GM19468 (cell line): ENCODE measurements at regions not wholly inside any gene's neighbourhood (a gene's known extent, or its start where the extent isn't known, plus 50 kb on each side); places are given as distances from the start of the nearest gene placed in this dataset.

ENCODE experiments used
- ATAC-seq: cut with Tn5 transposase; IDR thresholded peaks from one replicate; pipeline ENCODE4 v1.9.1; 2021; ENCODE audit warnings: mild to moderate bottlenecking, moderate library complexity, moderate number of reproducible peaks; ENCODE audit not compliant: unreplicated experiment; ENCODE audit errors: extremely low read depth

GRCh38 chr4:36915717-36916116, 328.8 kb upstream of the NWD2 start:
- no peak for ATAC-seq

- no peak for ATAC-seq
Measured at GRCh38 chr4:36917413-36917812, 327.1 kb upstream of the NWD2 start.

DNA sequence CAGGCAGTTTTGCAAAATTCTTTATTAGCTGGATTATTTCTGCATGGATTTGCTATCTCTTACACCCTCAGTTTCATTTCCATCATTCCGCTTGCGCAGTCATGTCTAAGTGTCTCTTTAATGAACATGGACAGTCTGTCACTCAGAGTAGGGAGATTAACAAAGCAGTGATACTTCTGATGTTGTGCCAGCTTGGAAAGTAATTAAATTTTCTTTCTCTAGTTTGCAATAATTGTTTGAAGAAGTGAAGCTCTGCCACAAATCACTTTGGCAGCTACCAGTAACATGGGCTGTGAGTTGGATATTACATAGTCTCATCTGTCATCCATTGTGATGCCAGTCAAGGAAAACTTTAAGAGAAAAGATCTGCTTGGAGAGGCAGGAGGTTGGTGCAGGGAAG, 324.8 kb upstream of the NWD2 start:
- no peak for ATAC-seq

- no peak for ATAC-seq
Measured at GRCh38 chr4:36921476-36922216, 322.9 kb upstream of the NWD2 start.

DNA sequence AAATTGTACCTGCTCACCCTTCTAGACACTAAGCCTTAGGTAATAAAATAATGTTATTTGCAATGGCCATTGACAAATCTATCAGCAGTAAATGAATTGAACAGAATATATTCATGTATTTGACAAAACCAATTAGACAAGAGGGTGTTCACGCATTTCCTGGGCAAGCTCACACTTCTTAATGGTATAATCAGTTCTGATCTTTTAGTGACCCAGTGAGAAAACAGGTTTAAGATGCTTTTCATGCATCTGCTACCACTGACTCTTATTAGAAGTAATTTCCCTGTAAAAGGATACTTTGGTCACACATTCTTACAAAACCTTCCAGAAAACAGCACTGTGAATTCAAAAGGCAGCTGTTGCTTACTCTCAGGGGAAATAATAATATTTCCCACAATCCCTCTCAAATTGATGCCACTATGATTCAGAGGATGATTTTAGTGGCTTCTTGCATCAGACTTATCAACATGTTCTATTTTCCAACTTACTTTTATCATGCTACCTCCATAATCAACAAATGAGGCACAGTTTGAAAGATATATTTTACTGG, 313.9 kb upstream of the NWD2 start:
- ATAC-seq, result no peak

GRCh38 chr4:36944232-36944631, 300.3 kb upstream of the NWD2 start:
- no peak for ATAC-seq

- ATAC-seq, result no peak
Measured at GRCh38 chr4:36961420-36961819, 283.1 kb upstream of the NWD2 start.

- ATAC-seq, result no peak
Measured at GRCh38 chr4:36966756-36967460, 277.6 kb upstream of the NWD2 start.

- ATAC-seq, result no peak
Measured at GRCh38 chr4:36979533-36979932, 265.0 kb upstream of the NWD2 start.

- ATAC-seq, result no peak
Measured at GRCh38 chr4:36990128-36990872, 254.2 kb upstream of the NWD2 start.

DNA sequence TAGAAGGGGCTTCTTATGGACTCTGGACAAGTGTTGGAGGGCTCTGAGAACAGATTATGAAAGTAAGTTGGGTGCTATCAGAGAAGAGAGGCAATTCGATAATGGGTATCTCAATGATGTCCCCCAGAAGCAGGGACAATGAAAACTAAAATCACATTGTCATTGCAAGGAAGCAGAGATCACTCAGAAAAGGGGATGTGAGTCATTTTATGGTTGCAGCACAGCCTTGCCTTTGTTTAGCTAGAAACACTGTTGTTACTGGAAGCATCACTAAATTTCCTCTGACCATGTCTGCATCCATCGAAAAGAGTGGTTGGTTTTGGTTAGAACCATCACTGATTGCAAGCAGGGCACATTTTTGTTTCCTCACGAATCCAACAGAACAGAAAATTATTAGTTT, 246.8 kb upstream of the NWD2 start:
- ATAC-seq, result no peak

GRCh38 chr4:37000281-37000680, 244.3 kb upstream of the NWD2 start:
- ATAC-seq, result no peak

DNA sequence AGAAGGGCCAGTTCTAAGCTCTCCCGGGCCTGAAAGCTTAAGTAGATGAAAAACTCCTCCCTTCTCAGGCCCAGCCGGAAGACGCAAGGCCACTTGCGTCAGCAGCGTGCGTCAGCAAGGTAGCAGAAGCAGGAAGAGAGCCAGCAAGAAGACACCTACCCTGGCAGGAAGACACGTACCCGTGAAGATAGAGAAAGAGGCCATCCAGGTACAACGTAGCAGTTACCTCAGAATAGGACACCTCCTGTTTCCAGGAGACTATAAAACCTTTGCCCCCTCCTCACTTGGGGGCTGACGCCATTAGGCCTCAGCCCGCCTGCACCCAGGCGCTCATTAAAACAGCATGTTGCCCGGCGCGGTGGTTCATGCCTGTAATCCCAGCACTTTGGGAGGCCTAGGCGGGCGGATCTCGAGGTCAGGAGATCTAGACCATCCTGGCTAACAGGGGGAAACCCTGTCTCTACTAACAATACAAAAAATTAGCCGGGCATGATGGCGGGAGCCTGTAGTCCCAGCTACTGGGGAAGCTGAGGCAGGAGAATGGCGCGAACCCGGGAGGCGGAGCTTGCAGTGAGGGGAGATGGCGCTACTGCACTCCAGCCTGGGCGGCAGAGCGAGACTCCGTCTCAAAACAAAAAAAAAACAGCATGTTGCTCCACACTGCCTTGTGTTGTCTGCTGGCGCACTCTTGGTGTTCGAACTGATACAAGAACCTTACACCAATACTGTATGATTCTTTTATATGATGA, 242.7 kb upstream of the NWD2 start:
- ATAC-seq, result no peak

DNA sequence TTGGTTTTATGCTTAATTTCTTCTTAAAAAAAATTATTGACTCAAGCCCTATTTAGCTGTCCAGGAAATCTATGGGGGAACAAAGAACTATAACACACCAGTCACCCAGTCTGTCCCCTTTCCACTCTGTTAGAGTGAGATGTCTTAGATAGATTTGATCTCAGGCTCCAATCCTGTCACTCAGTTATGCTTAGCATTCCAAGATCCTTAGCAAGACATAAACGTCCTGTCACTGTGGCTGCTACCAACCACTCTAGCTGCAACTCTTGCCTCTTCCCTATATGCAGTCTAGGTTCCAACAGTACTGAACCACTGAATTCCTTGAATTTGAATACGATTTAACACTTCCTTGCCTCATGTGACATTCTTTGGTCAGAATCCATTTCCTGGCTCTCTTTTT, 241.9 kb upstream of the NWD2 start:
- ATAC-seq, result no peak

DNA sequence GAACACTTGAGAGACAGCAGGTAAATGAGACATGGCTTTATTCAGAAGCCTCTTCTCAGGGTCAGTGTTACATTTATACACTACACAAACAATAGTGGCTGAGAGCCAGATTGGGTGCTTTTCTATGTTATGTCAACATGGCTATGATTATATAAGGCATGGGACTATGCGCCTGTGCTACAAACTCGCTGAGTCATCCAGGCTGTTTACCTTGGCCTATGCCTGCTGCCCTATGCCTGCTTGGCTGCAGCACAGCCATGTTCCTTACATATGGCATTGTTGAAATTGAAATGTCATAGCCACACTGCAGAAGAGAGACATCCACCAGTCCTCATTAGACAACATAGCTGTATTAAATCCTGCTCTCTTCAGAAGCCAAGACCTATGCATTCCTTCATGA, 236.3 kb upstream of the NWD2 start:
- no peak for ATAC-seq

GRCh38 chr4:37014584-37014983, 230.0 kb upstream of the NWD2 start:
- no peak for ATAC-seq

GRCh38 chr4:37015391-37015790, 229.2 kb upstream of the NWD2 start:
- no peak for ATAC-seq

DNA sequence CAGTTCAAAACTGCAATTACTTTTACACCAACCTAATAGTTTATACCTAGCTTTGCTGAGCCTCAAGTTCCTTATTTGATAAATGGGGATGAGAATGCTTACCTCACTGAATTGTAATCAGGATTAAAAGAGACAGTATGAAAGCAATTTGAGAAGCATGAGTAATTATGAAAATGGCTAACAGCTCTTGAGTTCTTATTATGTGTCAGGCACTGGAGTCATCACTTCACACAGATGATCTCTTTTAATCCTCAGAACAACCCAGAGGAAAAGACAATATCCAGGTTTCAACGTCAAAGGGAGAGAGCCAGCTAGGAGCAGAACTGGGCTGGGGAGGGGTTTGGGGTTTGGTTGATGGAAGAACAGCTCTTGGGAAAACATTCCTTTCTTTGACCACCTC, 221.0 kb upstream of the NWD2 start:
- ATAC-seq, result no peak

- no peak for ATAC-seq
Measured at GRCh38 chr4:37023996-37024395, 220.5 kb upstream of the NWD2 start.

GRCh38 chr4:37040816-37041215, 203.7 kb upstream of the NWD2 start:
- no peak for ATAC-seq
